ENCODE measurements at regions not wholly inside any gene's neighbourhood (a gene's known extent, or its start where the extent isn't known, plus 50 kb on each side); places are given as distances from the start of the nearest gene placed in this dataset.

- no peak for TF ChIP-seq ZNF687 (IDR thresholded peaks at IDR 0.05)
- no peak for TF ChIP-seq SMAD5 (IDR thresholded peaks at IDR 0.05; ENCODE audit: low read depth)
- TF ChIP-seq BHLHE40 (IDR thresholded peaks at IDR 0.05; ENCODE audit: borderline replicate concordance in 1 of 2, low read depth in 2 of 2, low read length in 1 of 2): no peak
- no peak for TF ChIP-seq RUNX3 (IDR thresholded peaks at IDR 0.05; ENCODE audit: low read length)
- TF ChIP-seq ZBTB40 (IDR thresholded peaks at IDR 0.05; ENCODE audit: borderline replicate concordance): no peak
- no peak for TF ChIP-seq TCF3 (IDR thresholded peaks at IDR 0.05; ENCODE audit: borderline replicate concordance, insufficient read depth, low read depth, low read length)
- Histone ChIP-seq H3K4me2 (ENCODE audit: control insufficient read depth, insufficient read depth) (no peak overlapping the region), H4K20me1 (ENCODE audit: control insufficient read depth, insufficient read depth) (no peaks in the 10 kb centered on the region), H3K36me3 (ENCODE audit: control insufficient read depth in 2 of 2, insufficient read depth in 2 of 2, low read length in 1 of 2) (no peaks in the 10 kb centered on the region), H3K4me1 (ENCODE audit: control insufficient read depth, insufficient read depth, low read length) (no peaks in the 10 kb centered on the region), H3K9me3 (replicated peaks; ENCODE audit: control insufficient read depth, insufficient read depth, low read length) (no peaks in the 10 kb centered on the region; the same call in 2 of the 3 replicates), H3K9ac (ENCODE audit: control insufficient read depth, insufficient read depth, low read length) (no peak overlapping the region), H3K4me3 (no peak overlapping the region), H3K79me2 (ENCODE audit: control insufficient read depth, insufficient read depth, low read length) (no peaks in the 10 kb centered on the region), H2AFZ (ENCODE audit: control insufficient read depth, low read depth, low read length) (no peak overlapping the region), H3K27ac (ENCODE audit: control insufficient read depth, insufficient read depth) (no peak overlapping the region), H3K27me3 (replicated peaks in 1 of 2; ENCODE audit: control insufficient read depth in 2 of 2, insufficient read depth in 2 of 2, low read length in 1 of 2) (no peaks in the 10 kb centered on the region)
- no peak for FAIRE-seq
- BruUV-seq (replicated peaks): no TSS peak
- no peak for DNase-seq (ENCODE audit: low read depth, low spot score)
- in situ Hi-C loops (cut with MboI) (no loop called here), intact Hi-C loops (cut with micrococcal nuclease; ENCODE audit: unreplicated experiment) (no loop called here)
- ChIA-PET SMC1A (ENCODE audit: uncharacterized antibody, unreplicated experiment) (no interaction called here), POLR2A (no interaction called here), CTCF (no interaction called here), RAD21 (ENCODE audit: unreplicated experiment) (no interaction called here)
- no peak for ATAC-seq
- 24% methylated on average over 3 of the region's 3 CpGs for WGBS (ENCODE audit: insufficient coverage, insufficient replicate concordance, low lambda C conversion rate, missing lambda C conversion rate)
Measured at GRCh38 chr12:18807714-18808113, 69.8 kb downstream of the CAPZA3 start.

All from GM12878 (cell line).